ENCODE measurements at regions not wholly inside any gene's neighbourhood (a gene's known extent, or its start where the extent isn't known, plus 50 kb on each side); places are given as distances from the start of the nearest gene placed in this dataset.

DNA sequence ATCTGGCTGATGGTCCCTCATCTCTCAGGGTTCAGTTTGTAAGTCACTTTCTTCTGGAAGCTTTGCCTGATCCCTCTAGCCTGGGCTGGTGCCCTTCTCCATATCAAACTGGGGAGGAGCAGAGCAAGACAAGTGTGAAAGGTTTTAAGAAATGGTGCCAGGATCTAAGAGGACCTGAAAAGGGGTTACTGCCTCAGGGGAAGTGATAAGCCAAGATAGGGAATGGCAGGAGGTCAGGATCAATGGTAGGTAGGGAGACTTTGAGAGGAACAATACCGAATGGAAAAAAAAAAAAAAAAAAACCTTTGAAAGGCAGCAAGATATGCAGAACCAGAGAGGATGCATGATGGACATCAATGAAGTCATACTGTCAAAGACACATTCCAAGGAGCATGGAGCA, 67.5 kb upstream of the TLR4 start:
- no peak for TF ChIP-seq POLR2A (IDR thresholded peaks at IDR 0.05)
- TF ChIP-seq, protein P1, sequence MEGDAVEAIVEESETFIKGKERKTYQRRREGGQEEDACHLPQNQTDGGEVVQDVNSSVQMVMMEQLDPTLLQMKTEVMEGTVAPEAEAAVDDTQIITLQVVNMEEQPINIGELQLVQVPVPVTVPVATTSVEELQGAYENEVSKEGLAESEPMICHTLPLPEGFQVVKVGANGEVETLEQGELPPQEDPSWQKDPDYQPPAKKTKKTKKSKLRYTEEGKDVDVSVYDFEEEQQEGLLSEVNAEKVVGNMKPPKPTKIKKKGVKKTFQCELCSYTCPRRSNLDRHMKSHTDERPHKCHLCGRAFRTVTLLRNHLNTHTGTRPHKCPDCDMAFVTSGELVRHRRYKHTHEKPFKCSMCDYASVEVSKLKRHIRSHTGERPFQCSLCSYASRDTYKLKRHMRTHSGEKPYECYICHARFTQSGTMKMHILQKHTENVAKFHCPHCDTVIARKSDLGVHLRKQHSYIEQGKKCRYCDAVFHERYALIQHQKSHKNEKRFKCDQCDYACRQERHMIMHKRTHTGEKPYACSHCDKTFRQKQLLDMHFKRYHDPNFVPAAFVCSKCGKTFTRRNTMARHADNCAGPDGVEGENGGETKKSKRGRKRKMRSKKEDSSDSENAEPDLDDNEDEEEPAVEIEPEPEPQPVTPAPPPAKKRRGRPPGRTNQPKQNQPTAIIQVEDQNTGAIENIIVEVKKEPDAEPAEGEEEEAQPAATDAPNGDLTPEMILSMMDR (IDR thresholded peaks at IDR 0.05) = no peak

All from testis (tissue), 2 donors.